DMS153 (cell line): ENCODE measurements at regions not wholly inside any gene's neighbourhood (a gene's known extent, or its start where the extent isn't known, plus 50 kb on each side); places are given as distances from the start of the nearest gene placed in this dataset.
"Not testable (repeated sequence)": the region's sequence is repeated elsewhere in the genome, so short reads cannot be mapped to it uniquely, and the experiment has no call there.

Source experiments
- DNase-seq: peaks from one replicate; lab custom pipeline; 2025; lab: John Stamatoyannopoulos, UW

DNA sequence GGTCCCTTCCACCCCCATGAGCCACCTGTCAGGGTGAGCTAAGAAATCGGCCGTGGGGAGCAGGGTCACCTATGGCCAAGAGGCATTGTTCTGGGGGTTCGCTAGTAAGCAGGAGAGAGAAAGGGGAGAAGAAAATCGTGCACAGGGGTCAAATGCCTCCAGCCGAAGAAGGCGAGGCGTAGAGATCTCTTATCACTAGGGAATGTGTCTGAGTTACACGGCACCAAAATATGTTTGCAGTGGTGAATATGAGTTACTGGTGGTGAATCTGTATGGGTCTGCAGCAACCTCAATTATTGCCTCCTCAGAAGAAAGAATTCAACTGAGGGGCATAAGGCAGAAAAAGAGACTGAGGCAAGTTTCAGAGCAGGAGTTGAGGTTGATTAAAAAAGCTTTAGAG is 54.2 kb upstream of the RABGAP1L start:
- no peak for DNase-seq

DNA sequence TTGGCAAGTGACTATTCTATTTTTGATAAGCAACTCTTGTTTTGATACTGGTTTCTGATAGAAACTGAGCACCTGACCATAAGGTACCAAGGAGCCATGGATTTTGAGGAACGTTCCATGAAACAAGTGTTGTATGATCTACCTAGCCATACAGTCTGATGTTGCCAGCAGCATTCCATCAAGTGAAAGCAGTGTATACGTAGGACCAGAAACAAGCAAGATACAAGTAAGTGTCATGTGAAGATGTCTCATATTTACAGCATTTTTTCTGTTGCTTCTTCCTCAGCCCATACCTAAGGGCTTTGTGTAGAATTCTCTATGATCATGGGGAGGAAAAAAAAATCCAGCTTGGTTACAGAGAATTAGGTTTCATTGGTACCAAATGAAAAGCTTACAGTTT is 55.6 kb upstream of the RABGAP1L start:
- DNase-seq: no peak

DNA sequence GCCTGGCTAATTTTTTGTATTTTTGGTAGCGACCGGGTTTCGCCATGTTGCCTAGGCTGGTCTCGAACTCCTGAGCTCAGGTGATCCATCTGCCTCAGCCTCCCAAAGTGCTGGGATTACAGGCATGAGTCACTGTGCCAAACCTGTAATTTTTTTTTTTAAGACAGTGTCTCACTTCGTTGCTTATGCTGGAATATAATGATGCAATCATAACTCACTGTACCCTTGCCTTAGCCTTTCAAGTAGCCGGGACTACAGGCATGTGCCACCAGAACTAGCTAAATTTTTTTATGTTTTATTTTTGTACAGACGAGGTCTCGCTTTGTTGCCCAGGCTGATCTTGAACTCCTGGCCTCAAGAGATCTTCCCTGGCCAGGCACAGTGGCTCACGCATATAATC is 57.3 kb upstream of the RABGAP1L start:
- not testable (repeated sequence) for DNase-seq

DNA sequence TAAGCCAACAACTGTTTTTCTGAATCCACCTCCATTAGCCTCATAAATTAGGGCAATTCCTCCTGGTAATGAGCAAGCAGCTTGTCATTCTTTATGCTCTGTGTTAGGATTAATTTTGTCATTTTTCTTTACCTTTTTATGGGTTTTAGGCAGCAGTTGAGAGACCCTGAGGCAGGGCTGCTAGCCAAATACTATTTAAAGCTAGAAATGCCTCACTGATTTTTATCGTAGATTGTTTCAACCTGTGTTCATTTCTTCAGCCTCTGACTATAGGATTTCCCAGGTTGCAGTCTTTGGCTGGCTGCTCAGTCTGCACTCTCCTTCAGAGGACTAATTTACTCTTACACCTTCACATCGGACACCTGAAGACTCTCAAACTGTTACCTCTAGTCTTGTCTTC is 61.9 kb upstream of the RABGAP1L start:
- DNase-seq: no peak

DNA sequence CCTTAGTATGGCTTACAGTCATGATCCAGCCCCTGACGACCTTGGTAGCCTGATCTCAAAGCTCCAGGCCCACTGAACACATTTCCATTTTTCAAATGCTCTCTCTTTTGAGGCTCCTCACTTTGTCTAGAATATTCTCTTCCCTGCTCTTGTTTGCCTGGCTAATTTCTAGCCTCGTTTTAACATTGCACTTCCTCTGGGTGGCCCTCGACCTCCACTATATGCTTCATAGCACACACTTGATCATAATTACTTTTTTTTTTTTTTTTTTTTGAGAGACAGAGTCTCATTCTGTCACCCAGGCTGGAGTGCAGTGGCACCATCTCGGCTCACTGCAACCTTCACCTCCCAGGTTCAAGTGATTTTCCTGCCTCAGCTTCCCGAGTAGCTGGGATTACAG is 65.5 kb upstream of the RABGAP1L start:
- peak; percentile 12 for DNase-seq

DNA sequence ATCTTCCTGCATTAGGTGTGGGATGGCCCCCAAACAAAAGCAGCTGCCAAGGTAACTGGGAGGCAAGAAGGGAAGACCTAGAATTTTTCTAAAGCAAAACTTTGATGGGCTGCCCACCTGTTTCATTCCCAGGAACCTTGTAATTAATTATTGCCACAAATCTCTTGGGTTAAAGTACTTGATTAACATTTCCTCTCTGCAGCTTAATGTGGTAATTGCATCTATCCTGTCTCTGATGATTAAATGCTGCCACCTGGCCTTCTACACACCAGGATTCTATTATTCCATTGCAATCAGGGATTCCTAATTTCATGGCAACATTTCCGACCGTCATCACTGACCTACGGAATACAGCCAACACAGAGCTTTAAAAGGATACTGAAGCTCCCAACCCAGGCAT is 68.3 kb upstream of the RC3H1 start:
- DNase-seq: no peak

DNA sequence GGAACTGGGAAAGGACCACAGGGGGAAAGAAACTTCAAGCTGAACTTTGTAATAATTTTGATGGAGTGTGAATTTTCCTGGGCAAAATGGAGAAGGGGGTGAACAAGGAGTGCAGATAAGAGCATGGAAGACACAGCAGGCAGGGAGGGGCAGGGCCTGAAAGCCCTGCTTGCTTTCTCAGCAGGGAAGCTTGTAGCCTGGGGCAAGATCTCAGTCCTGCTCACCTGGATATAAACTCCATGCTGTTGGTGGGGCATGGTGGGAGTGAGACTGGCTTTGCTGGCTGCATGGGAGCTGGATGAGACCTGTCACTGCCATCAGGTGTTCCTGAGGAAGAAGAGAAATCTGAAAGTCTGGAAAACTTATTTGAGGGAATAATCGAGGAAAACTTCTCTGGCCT is 58.7 kb upstream of the RC3H1 start:
- DNase-seq: no peak

DNA sequence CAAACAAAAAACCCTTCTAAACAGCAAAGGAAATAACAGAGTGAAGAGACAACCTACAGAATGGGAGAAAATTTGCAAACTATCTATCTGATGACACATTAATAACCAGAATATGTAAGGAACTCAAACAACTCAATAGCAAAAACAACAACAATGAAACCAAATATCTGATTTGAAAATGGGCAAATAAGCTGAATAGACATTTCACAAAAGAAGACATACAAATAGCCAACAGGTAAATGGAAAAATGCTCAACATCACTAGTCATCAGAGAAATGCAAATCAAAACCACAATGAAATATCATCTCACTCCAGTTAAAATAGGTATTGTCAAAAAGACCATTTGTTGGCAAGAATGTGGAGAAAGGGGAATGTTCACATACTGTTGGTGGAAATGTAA is 57.6 kb upstream of the RC3H1 start:
- no peak for DNase-seq

DNA sequence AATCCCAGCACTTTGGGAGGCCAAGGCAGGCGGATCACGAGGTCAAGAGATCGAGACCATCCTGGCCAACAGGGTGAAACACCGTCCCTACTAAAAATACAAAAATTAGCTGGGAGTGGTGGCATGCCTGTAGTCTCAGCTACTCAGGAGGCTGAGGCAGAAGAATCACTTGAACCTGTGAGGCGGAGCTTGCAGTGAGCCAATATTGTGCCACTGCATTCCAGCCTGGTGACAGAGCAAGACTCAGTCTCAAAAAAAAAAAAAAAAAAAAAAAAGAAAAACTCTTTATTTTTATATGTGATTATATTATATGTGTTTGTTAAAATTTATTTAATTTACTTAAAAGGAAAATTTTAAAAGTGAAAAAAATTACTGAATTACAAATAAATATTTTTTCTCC is 56.8 kb upstream of the RC3H1 start:
- not testable (repeated sequence) for DNase-seq

DNA sequence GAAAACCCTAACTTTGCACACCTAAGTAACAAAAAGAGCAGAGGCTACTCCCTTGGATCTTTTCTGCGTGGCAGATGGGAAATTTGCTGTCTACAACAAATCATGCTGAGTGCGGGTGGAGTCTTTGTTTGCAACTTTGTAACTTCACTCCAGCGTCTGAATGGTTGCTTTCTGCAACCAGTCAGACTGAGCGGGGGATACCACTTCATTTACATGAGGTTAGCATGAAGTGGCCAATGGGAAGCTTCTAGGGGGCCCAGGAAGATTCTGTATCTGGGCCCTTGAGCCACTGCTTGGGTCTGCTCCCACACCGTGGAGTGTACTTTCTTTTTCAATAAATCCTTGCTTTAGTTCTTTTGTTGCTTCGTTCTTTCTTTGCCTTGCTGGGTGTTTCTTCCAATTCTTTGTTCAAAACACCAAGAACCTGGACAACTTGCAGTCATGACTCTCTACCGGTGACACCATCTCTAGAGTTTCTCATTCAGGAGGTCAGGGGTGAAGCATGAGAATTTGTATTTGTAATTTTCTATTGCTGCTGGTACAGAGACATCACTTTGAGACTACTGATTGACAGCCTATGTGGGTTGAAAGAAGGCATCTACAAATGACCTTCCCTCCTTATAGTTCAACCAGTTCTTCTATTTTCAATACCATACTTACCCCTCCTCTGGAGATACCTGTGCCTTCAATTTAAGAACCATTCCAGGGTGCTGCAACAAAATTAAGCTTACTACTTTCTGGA is 55.8 kb upstream of the RC3H1 start:
- no peak for DNase-seq

DNA sequence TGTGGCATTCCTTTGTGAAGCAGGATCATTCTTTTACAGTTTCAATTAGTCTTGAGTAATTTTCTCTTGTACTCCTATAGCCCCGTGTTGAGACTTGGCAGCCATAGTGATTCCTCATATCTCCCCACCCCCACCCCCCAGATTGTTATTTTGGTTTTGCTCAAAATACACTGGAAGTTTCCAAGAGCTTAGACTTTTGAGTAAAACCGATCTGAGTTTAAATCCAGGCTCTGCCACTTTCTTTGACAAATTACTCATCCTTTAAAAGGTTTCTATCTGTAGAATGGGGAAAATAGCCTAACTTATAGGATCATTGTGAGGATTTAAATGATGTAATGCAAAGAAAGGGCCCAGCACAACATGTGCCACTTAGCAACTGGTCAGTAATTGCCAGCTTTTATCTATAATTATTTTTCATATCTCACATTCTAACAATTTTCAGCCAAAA is 53.1 kb upstream of the RC3H1 start:
- no peak for DNase-seq

DNA sequence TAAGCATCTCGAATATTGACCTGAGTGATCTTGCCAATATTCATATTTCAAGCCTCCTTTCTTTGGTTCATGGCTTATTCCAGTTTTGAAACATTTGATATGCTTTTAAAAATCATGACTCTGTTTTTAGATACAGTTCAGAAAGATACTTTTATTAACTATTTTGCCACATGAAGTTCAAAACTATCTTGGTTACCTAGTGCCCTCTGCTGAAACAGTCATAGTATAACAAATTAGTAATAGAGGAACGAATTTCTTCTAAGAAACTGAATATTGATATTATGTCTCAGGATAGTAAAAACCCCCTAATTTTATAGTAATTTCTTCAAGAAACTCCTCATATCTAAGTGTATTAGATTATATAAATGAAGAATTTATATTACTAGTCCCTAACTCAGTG is 52.6 kb upstream of the RC3H1 start:
- DNase-seq: peak; percentile 1

DNA sequence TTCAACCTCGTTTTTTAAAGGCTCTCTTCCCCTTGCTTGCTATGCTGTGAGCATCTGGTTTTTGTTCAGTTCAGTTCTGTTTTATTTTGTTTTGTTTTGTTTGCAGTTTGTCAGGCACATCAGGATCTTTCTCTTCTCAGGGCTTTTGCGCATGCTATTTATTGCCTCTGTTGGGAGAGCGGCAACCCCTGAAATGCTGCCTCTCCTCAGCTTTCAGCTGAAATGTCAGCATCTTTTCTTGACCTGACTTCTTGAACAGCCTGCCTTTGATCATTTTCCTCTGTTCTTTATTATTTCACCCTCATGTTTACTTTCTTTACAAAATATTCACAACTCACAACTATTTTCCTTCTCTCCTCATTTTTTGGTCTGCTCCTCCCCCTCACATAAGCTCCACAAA is 50.4 kb upstream of the RC3H1 start:
- no peak for DNase-seq
